ENCODE measurements at regions not wholly inside any gene's neighbourhood (a gene's known extent, or its start where the extent isn't known, plus 50 kb on each side); places are given as distances from the start of the nearest gene placed in this dataset.

- Histone ChIP-seq H3K27me3 (ENCODE audit: insufficient read depth, low read length) (no peaks in the 10 kb centered on the region), H2AK5ac (ENCODE audit: low read length) (no peak overlapping the region), H3K79me2 (ENCODE audit: control insufficient read depth, insufficient read depth, low read length, poor library complexity) (peaks cover 2% of the 10 kb centered on the region), H4K12ac (ENCODE audit: low read depth, low read length) (no peak overlapping the region), H3K4me2 (ENCODE audit: low read length) (no peak overlapping the region), H3K18ac (ENCODE audit: low read length) (peak overlapping the region; percentile 0), H3K27ac (ENCODE audit: low read depth, low read length) (no peak overlapping the region), H3K23ac (ENCODE audit: low read length) (no peak overlapping the region), H3K14ac (ENCODE audit: low read length) (no peak overlapping the region), H3K36me3 (ENCODE audit: control insufficient read depth in 1 of 2, insufficient read depth in 2 of 2, low read length in 2 of 2) (peaks cover 0 to 3% of the 10 kb centered on the region in 2 experiments), H3K4me1 (ENCODE audit: control insufficient read depth in 1 of 2, insufficient read depth in 2 of 2, low read length in 2 of 2) (peaks cover 17 to 29% of the 10 kb centered on the region in 2 experiments), H4K91ac (ENCODE audit: low read depth, low read length) (peak overlapping the region; percentile 5), H3K79me1 (ENCODE audit: low read length) (peaks cover 43% of the 10 kb centered on the region), H2BK120ac (ENCODE audit: insufficient read depth, low read length, poor library complexity) (peak overlapping the region; percentile 0), H3K9me3 (ENCODE audit: insufficient read depth, low read depth, low read length) (peaks cover 6% of the 10 kb centered on the region), H3K9ac (ENCODE audit: low read length) (no peak overlapping the region), H2AFZ (ENCODE audit: insufficient read depth, low read length, poor library complexity) (no peak overlapping the region), H3K4me3 (ENCODE audit: low read depth, low read length) (no peak overlapping the region), H2BK5ac (ENCODE audit: low read depth, low read length, poor library complexity) (no peak overlapping the region), H4K8ac (ENCODE audit: low read depth, low read length) (no peak overlapping the region), H2BK12ac (ENCODE audit: low read length) (peak overlapping the region; percentile 5), H3K4ac (ENCODE audit: low read depth, low read length) (no peak overlapping the region)
- DNase-seq, result peak; percentile 58 to 65
- WGBS (ENCODE audit: extremely low coverage, insufficient coverage, insufficient read length), result 100% methylated on average over 2 of the region's 11 CpGs
Observed at GRCh38 chr2:236665572-236666118, 96.0 kb downstream of the ACKR3 start.

- no CpG with 5 or more reads among the region's 14 CpGs for WGBS (ENCODE audit: extremely low coverage, insufficient coverage, insufficient read length)
- peaks cover 11 to 22% of the 10 kb centered on the region in 2 experiments for H3K4me1 ChIP-seq (ENCODE audit: control insufficient read depth in 1 of 2, insufficient read depth in 2 of 2, low read length in 2 of 2)
- no peak overlapping the region for H3K18ac ChIP-seq (ENCODE audit: low read length)
- H2BK120ac ChIP-seq (ENCODE audit: insufficient read depth, low read length, poor library complexity), result no peak overlapping the region
- H2BK12ac ChIP-seq (ENCODE audit: low read length), result peak overlapping the region; percentile 46
- no peak overlapping the region for H2AK5ac ChIP-seq (ENCODE audit: low read length)
- no peak overlapping the region for H3K4me3 ChIP-seq (ENCODE audit: low read depth, low read length)
- H3K4me2 ChIP-seq (ENCODE audit: low read length), result no peak overlapping the region
- no peak overlapping the region for H4K8ac ChIP-seq (ENCODE audit: low read depth, low read length)
- no peak for DNase-seq
- H2AFZ ChIP-seq (ENCODE audit: insufficient read depth, low read length, poor library complexity), result no peak overlapping the region
- no peaks in the 10 kb centered on the region for H3K27me3 ChIP-seq (ENCODE audit: insufficient read depth, low read length)
- H3K79me2 ChIP-seq (ENCODE audit: control insufficient read depth, insufficient read depth, low read length, poor library complexity), result no peaks in the 10 kb centered on the region
- H3K4ac ChIP-seq (ENCODE audit: low read depth, low read length), result no peak overlapping the region
- H4K91ac ChIP-seq (ENCODE audit: low read depth, low read length), result peak overlapping the region; percentile 26
- peaks cover 37% of the 10 kb centered on the region for H3K79me1 ChIP-seq (ENCODE audit: low read length)
- H3K36me3 ChIP-seq (ENCODE audit: control insufficient read depth in 1 of 2, insufficient read depth in 2 of 2, low read length in 2 of 2), result peaks cover 0 to 3% of the 10 kb centered on the region in 2 experiments
- H3K27ac ChIP-seq (ENCODE audit: low read depth, low read length), result no peak overlapping the region
- H2BK5ac ChIP-seq (ENCODE audit: low read depth, low read length, poor library complexity), result no peak overlapping the region
- H3K23ac ChIP-seq (ENCODE audit: low read length), result no peak overlapping the region
- H3K9ac ChIP-seq (ENCODE audit: low read length), result no peak overlapping the region
- no peak overlapping the region for H3K14ac ChIP-seq (ENCODE audit: low read length)
- peaks cover 6% of the 10 kb centered on the region for H3K9me3 ChIP-seq (ENCODE audit: insufficient read depth, low read depth, low read length)
- no peak overlapping the region for H4K12ac ChIP-seq (ENCODE audit: low read depth, low read length)
Observed at GRCh38 chr2:236666646-236667204, 97.1 kb downstream of the ACKR3 start.

- no peak overlapping the region for H3K4me3 ChIP-seq (ENCODE audit: low read depth, low read length)
Observed at GRCh38 chr2:236667526-236667925, 97.9 kb downstream of the ACKR3 start.

GRCh38 chr2:236668531-236668969 lies 98.9 kb downstream of the ACKR3 start:
- Histone ChIP-seq H3K4me2 (ENCODE audit: low read length) (no peak overlapping the region), H3K27ac (ENCODE audit: low read depth, low read length) (peak overlapping the region; percentile 1), H3K27me3 (ENCODE audit: insufficient read depth, low read length) (no peaks in the 10 kb centered on the region), H3K4ac (ENCODE audit: low read depth, low read length) (no peak overlapping the region), H3K36me3 (ENCODE audit: control insufficient read depth in 1 of 2, insufficient read depth in 2 of 2, low read length in 2 of 2) (peaks cover 0 to 3% of the 10 kb centered on the region in 2 experiments), H2BK5ac (ENCODE audit: low read depth, low read length, poor library complexity) (peak overlapping the region; percentile 62), H3K23ac (ENCODE audit: low read length) (no peak overlapping the region), H4K12ac (ENCODE audit: low read depth, low read length) (no peak overlapping the region), H3K4me1 (ENCODE audit: control insufficient read depth in 1 of 2, insufficient read depth in 2 of 2, low read length in 2 of 2) (peaks cover 11 to 16% of the 10 kb centered on the region in 2 experiments), H3K79me1 (ENCODE audit: low read length) (peaks cover 24% of the 10 kb centered on the region), H2BK120ac (ENCODE audit: insufficient read depth, low read length, poor library complexity) (peak overlapping the region; percentile 77), H3K14ac (ENCODE audit: low read length) (peak overlapping the region; percentile 56), H2BK12ac (ENCODE audit: low read length) (peak overlapping the region; percentile 85), H4K91ac (ENCODE audit: low read depth, low read length) (peak overlapping the region; percentile 74), H3K18ac (ENCODE audit: low read length) (peak overlapping the region; percentile 30), H2AK5ac (ENCODE audit: low read length) (peak overlapping the region; percentile 67), H2AFZ (ENCODE audit: insufficient read depth, low read length, poor library complexity) (no peak overlapping the region), H3K79me2 (ENCODE audit: control insufficient read depth, insufficient read depth, low read length, poor library complexity) (no peaks in the 10 kb centered on the region), H4K8ac (ENCODE audit: low read depth, low read length) (no peak overlapping the region), H3K4me3 (ENCODE audit: low read depth, low read length) (no peak overlapping the region), H3K9me3 (ENCODE audit: insufficient read depth, low read depth, low read length) (peaks cover 12% of the 10 kb centered on the region), H3K9ac (ENCODE audit: low read length) (no peak overlapping the region)
- no CpG with 5 or more reads among the region's 8 CpGs for WGBS (ENCODE audit: extremely low coverage, insufficient coverage, insufficient read length)
- DNase-seq, result peak in 1 of 2 donors; percentile 33

More at GRCh38 chr2:236667526-236667925, 97.9 kb downstream of the ACKR3 start:
- Histone ChIP-seq H3K23ac (ENCODE audit: low read length) (no peak overlapping the region), H3K14ac (ENCODE audit: low read length) (peak overlapping the region; percentile 51), H4K8ac (ENCODE audit: low read depth, low read length) (peak overlapping the region; percentile 5), H3K79me2 (ENCODE audit: control insufficient read depth, insufficient read depth, low read length, poor library complexity) (no peaks in the 10 kb centered on the region), H4K91ac (ENCODE audit: low read depth, low read length) (peak overlapping the region; percentile 52), H3K4me2 (ENCODE audit: low read length) (no peak overlapping the region), H2AK5ac (ENCODE audit: low read length) (peak overlapping the region; percentile 29), H4K12ac (ENCODE audit: low read depth, low read length) (no peak overlapping the region), H3K4me1 (ENCODE audit: control insufficient read depth in 1 of 2, insufficient read depth in 2 of 2, low read length in 2 of 2) (peaks cover 11 to 20% of the 10 kb centered on the region in 2 experiments), H2BK120ac (ENCODE audit: insufficient read depth, low read length, poor library complexity) (peak overlapping the region; percentile 44), H3K18ac (ENCODE audit: low read length) (no peak overlapping the region), H3K27me3 (ENCODE audit: insufficient read depth, low read length) (no peaks in the 10 kb centered on the region), H2BK5ac (ENCODE audit: low read depth, low read length, poor library complexity) (peak overlapping the region; percentile 37), H2AFZ (ENCODE audit: insufficient read depth, low read length, poor library complexity) (no peak overlapping the region), H2BK12ac (ENCODE audit: low read length) (peak overlapping the region; percentile 46), H3K4ac (ENCODE audit: low read depth, low read length) (no peak overlapping the region), H3K9ac (ENCODE audit: low read length) (no peak overlapping the region), H3K27ac (ENCODE audit: low read depth, low read length) (no peak overlapping the region), H3K36me3 (ENCODE audit: control insufficient read depth in 1 of 2, insufficient read depth in 2 of 2, low read length in 2 of 2) (peaks cover 0 to 3% of the 10 kb centered on the region in 2 experiments), H3K9me3 (ENCODE audit: insufficient read depth, low read depth, low read length) (peaks cover 6% of the 10 kb centered on the region), H3K79me1 (ENCODE audit: low read length) (peaks cover 33% of the 10 kb centered on the region)
- DNase-seq, result no peak
- WGBS (ENCODE audit: extremely low coverage, insufficient coverage, insufficient read length), result no CpG with 5 or more reads among the region's 4 CpGs
